Stomach (tissue), 8 donors: ENCODE measurements at regions not wholly inside any gene's neighbourhood (a gene's known extent, or its start where the extent isn't known, plus 50 kb on each side); places are given as distances from the start of the nearest gene placed in this dataset.
"Not testable (repeated sequence)": the region's sequence is repeated elsewhere in the genome, so short reads cannot be mapped to it uniquely, and the experiment has no call there.

Experiments used
- DNase-seq, 2 donors: peaks; one replicate each; pipeline versions ENCODE4 v3.0.0 to v3.0.0-alpha.2; 2013 to 2019
- H3K27ac ChIP-seq, 5 donors: fragments of 200-600 bp in 4 of 5; sonication (generic) in 4 of 5; one replicate each; pipeline ENCODE4 v1.5.1; 2013 to 2019; ENCODE audit warnings: mild to moderate bottlenecking in 1 of 5, moderate library complexity in 1 of 5
- H3K27me3 ChIP-seq, 3 donors: fragments of 200-600 bp; sonication (generic); one replicate each; pipeline ENCODE4 v1.5.1; 2017 to 2019; ENCODE audit warnings: mixed run types in 1 of 3
- H3K36me3 ChIP-seq, 4 donors: fragments of 200-600 bp; sonication (generic); 1 replicate in 3 of 4; 2 replicates in 1 of 4; pipeline ENCODE4 v1.5.1; 2016 to 2019
- H3K4me1 ChIP-seq, 4 donors: fragments of 200-600 bp; sonication (generic); one replicate each; pipeline ENCODE4 v1.5.1; 2016 to 2019
- H3K4me3 ChIP-seq, 4 donors: fragments of 200-600 bp; sonication (generic) in 3 of 4; one replicate each; pipeline ENCODE4 v1.5.1; 2016 to 2019; ENCODE audit warnings: mild to moderate bottlenecking in 1 of 4
- H3K9me3 ChIP-seq, 4 donors: fragments of 200-600 bp; sonication (generic); one replicate each; pipeline ENCODE4 v1.5.1; 2016 to 2019
- CTCF ChIP-seq, 7 experiments: fragments of 450-650 bp in 4 of 7; fragments of 200-600 bp in 3 of 7; sonication (generic) in 3 of 7; IDR thresholded peaks; one replicate each; pipeline ENCODE4 v1.5.1; 2016 to 2019; ENCODE audit warnings: antibody characterized with exemption in 7 of 7, control low read depth in 2 of 7, mild to moderate bottlenecking in 1 of 7
- EP300 ChIP-seq: sonication (generic); formaldehyde crosslinking; IDR thresholded peaks from one replicate; pipeline ENCODE4 v1.6.1; 2017; ENCODE audit warnings: antibody characterized with exemption
- POLR2A ChIP-seq, 4 donors: fragments of 450-650 bp; IDR thresholded peaks; one replicate each; pipeline ENCODE4 v1.6.1; 2016; ENCODE audit warnings: antibody characterized with exemption in 4 of 4, control low read depth in 2 of 4, mild to moderate bottlenecking in 1 of 4, moderate library complexity in 1 of 4
- POLR2AphosphoS5 ChIP-seq, 3 donors: sonication (generic); formaldehyde crosslinking; IDR thresholded peaks; one replicate each; pipeline ENCODE4 v1.6.1; 2016; ENCODE audit warnings: antibody characterized with exemption in 3 of 3
- WGBS, 5 donors: extraction: QIAGEN DNeasy Blood & Tissue Kit in 3 of 5; methylation state at CpG; one replicate each; pipeline versions ENCODE4 v1.1.5 to v1.1.7; 2013 to 2018; 5-methylcytosine and 5-hydroxymethylcytosine counted together
- intact Hi-C: fragments of 100-400 bp; cut with DNase I; formaldehyde crosslinking; loops from one replicate; pipeline ENCODE4 v1.15.1; 2023; ENCODE audit warnings: low total_unique reads
- donor health status: healthy with polysubstance abuse.
- donor health status: Bipolar disorder and iron deficiency.
- donor health status: healthy.

- intact Hi-C loops: no loop called here
- no peaks in the 10 kb centered on the region for H3K36me3 ChIP-seq
- H3K4me1 ChIP-seq: no peaks in the 10 kb centered on the region
- TF ChIP-seq EP300: no peak
- TF ChIP-seq POLR2AphosphoS5 (IDR thresholded peaks at IDR 0.05): no peak
- TF ChIP-seq POLR2A (IDR thresholded peaks at IDR 0.05): no peak
- no peak overlapping the region for H3K4me3 ChIP-seq
- DNase-seq: no peak
- H3K9me3 ChIP-seq: no peaks in the 10 kb centered on the region
- WGBS, 5 donors: 87 to 96% (median 90%) methylated on average over 2 of the region's 2 CpGs
- H3K27me3 ChIP-seq: no peaks in the 10 kb centered on the region
- H3K27ac ChIP-seq: no peak overlapping the region
Measured at GRCh38 chr21:15306271-15306670, 241.5 kb upstream of the NRIP1 start.

- Histone ChIP-seq H3K9me3 (no peaks in the 10 kb centered on the region), H3K27me3 (no peaks in the 10 kb centered on the region), H3K27ac (no peak overlapping the region), H3K36me3 (no peaks in the 10 kb centered on the region), H3K4me1 (no peaks in the 10 kb centered on the region), H3K4me3 (no peak overlapping the region)
- DNase-seq: no peak
- TF ChIP-seq EP300: no peak
- no peak for TF ChIP-seq CTCF (IDR thresholded peaks at IDR 0.05)
- TF ChIP-seq POLR2A (IDR thresholded peaks at IDR 0.05): no peak
- TF ChIP-seq POLR2AphosphoS5 (IDR thresholded peaks at IDR 0.05): no peak
- intact Hi-C loops: no loop called here
- 80 to 96% (median 88%) methylated on average over 3 of the region's 3 CpGs for WGBS, 5 donors
Measured at GRCh38 chr21:15308333-15308732, 243.5 kb upstream of the NRIP1 start.

- no peak overlapping the region for H3K27ac ChIP-seq
- no peak for TF ChIP-seq CTCF (IDR thresholded peaks at IDR 0.05)
- TF ChIP-seq POLR2A (IDR thresholded peaks at IDR 0.05): no peak
- no peak for TF ChIP-seq EP300
- no peak for TF ChIP-seq POLR2AphosphoS5 (IDR thresholded peaks at IDR 0.05)
- DNase-seq: no peak
- H3K27me3 ChIP-seq: no peaks in the 10 kb centered on the region
- H3K36me3 ChIP-seq: no peaks in the 10 kb centered on the region
- H3K4me3 ChIP-seq: no peak overlapping the region
- intact Hi-C loops: no loop called here
- no peaks in the 10 kb centered on the region for H3K4me1 ChIP-seq
- 59 to 75% (median 69%) methylated on average over 4 of the region's 4 CpGs for WGBS, 5 donors
- H3K9me3 ChIP-seq: no peaks in the 10 kb centered on the region
Measured at GRCh38 chr21:15309022-15309590, 244.3 kb upstream of the NRIP1 start.

GRCh38 chr21:15309721-15310120, 244.9 kb upstream of the NRIP1 start:
- Histone ChIP-seq H3K4me1 (no peaks in the 10 kb centered on the region), H3K36me3 (no peaks in the 10 kb centered on the region), H3K27me3 (no peaks in the 10 kb centered on the region), H3K9me3 (no peaks in the 10 kb centered on the region), H3K4me3 (no peak overlapping the region), H3K27ac (no peak overlapping the region)
- intact Hi-C loops: no loop called here
- DNase-seq: no peak
- TF ChIP-seq EP300: no peak
- TF ChIP-seq POLR2A (IDR thresholded peaks at IDR 0.05): no peak
- no peak for TF ChIP-seq CTCF (IDR thresholded peaks at IDR 0.05)
- no peak for TF ChIP-seq POLR2AphosphoS5 (IDR thresholded peaks at IDR 0.05)
- WGBS, 5 donors: 60 to 85% (median 79%) methylated on average over 3 of the region's 3 CpGs

DNA sequence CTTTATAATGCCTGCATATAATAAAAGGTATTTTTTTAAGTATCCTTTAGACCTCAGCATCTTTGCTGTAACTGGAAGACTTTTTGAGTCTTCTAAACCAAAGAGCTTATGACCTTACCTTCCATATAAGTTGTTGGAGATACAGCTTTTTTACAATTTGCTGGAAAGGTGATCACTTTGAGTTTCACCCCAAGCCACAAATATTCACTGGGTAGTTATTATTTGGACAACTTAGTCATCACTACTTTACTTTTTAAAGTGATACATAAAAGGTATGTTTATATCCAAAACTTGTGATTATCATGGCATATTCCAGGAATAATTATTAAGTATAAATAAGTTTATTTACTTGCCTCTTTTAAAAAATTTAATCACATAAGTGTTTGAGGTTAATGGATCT, 246.7 kb upstream of the NRIP1 start:
- TF ChIP-seq EP300: no peak
- no peak for TF ChIP-seq POLR2A (IDR thresholded peaks at IDR 0.05)
- no peak for TF ChIP-seq CTCF (IDR thresholded peaks at IDR 0.05)
- no peak for TF ChIP-seq POLR2AphosphoS5 (IDR thresholded peaks at IDR 0.05)
- Histone ChIP-seq H3K27me3 (no peaks in the 10 kb centered on the region), H3K4me3 (no peak overlapping the region), H3K27ac (no peak overlapping the region), H3K36me3 (no peaks in the 10 kb centered on the region), H3K9me3 (no peaks in the 10 kb centered on the region), H3K4me1 (peaks cover 0 to 5% (median 0%) of the 10 kb centered on the region in 4 donors)
- intact Hi-C loops: no loop called here
- no peak for DNase-seq

- DNase-seq, H3K27ac ChIP-seq, H3K4me1 ChIP-seq, H3K36me3 ChIP-seq, H3K27me3 ChIP-seq, intact Hi-C loops, H3K4me3 ChIP-seq, H3K9me3 ChIP-seq: not testable (repeated sequence)
- 83 to 94% (median 91%) methylated on average over 4 of the region's 4 CpGs for WGBS, 5 donors
Measured at GRCh38 chr21:15317034-15317433, 252.2 kb upstream of the NRIP1 start.
